ENCODE measurements at regions not wholly inside any gene's neighbourhood (a gene's known extent, or its start where the extent isn't known, plus 50 kb on each side); places are given as distances from the start of the nearest gene placed in this dataset.
"Not testable (repeated sequence)": the region's sequence is repeated elsewhere in the genome, so short reads cannot be mapped to it uniquely, and the experiment has no call there.

DNA sequence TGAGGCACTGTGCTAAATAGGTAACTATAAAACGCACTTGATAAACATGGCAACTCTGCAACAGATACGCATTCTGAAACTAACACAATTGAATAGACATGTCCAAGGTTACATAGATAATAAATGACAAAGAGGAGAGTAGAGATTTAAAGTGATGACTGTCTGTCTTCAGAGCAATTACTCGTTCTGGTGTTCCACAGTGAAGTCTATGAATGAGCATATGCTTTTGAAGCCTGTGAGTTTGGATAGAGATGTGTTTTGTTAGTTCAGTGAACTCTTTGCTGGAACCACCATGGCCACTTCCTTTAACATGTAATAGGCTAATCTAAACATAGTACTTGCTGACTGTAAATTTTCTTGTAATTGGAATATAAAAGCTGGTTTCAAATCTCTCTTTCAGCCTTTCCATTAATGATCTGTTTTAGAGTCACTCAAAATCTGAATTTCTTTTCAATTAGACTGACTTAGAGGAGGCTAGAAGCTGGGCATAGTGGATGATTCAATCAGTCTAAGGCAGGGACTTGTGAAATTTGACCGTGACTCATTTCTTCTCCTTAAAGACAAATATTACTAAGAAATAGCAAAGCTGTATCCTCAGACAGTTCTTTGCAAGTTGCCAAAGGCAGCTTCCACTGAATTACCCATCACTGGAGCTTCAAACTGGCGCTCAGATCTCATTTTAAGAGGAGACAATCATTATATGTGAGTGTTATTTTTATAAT lies 1130.1 kb upstream of the CELF4 start:
- DNase-seq (ENCODE audit: low read depth in 4 of 4, low spot score in 2 of 4), result no peak

DNA sequence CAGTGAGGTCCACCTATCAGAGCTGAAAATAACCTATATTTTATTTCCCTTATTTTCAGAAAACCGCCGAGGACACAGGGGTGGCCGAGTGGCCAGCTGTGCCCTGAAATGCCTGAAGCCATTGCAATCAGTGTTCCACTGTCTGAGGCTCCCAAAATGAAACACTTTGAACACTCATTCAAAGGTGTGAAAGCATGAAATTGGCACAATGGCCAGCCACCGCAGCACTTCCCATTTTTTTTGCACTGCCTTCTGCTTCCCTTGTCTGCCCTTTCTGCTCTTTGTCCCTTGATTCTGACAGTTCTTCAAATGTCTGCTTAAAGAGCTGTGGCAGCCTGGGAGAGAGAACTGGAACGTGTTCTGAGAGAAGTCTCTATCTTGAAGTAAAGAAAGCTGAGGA lies 1127.5 kb upstream of the CELF4 start:
- DNase-seq (ENCODE audit: low read depth in 4 of 4, low spot score in 2 of 4), result no peak

DNA sequence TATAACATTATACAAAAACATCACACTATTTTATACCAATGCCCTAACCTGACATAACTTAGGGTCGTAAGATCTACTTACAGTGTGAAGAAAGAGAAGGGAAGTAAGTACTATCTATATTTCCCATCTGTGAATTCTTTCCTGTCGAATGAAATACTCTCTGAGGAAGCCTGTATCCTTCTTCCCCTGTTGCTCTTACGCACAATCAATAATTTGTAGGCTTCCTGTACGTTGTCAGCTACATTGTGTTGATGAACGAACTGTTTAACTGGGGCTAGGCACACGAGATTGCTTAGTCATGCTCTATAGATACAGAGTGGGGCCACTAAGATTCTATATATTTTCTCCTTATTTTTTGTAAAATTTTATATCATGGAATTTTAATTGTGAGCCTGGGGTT lies 1125.0 kb upstream of the CELF4 start:
- no peak for DNase-seq (ENCODE audit: low read depth in 4 of 4, low spot score in 2 of 4)

DNA sequence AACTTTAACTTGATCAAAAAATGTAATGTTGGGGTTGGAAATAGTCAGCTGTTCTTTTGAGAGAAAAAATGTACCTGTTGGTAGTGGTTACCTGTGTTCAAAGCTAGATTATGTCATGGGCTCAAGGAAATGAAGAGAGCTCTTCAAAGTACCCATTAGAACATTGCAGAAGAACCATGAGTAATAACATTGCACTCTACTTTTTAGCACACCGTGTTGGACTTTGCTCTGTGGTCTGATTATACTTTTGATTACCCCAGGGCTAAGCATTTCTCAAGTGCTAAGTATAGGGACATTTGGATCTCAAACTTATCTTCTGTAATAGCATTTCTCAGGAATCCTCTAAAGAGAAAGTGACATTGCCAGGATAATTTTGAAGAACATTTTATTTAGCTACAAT lies 1122.8 kb upstream of the CELF4 start:
- no peak for DNase-seq (ENCODE audit: low read depth in 4 of 4, low spot score in 2 of 4)

DNA sequence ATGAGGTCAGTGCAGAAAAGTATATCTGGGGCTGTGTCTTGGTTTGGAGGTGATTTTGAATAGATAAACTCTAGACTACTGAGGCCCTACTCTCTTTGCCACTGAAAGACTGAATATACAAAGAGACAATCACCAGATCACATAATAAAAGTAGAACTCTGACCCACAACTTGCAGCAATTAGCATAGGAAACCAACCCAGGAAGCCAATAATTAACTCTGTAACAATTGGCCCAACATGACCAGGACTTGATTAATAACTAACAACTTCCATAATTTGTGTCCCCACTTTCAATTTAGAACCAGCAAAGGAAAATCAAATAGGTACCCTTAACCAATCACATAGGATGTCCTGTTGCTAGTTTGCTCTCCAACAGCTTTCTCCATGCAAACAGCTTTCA lies 1104.9 kb upstream of the CELF4 start:
- no peak for DNase-seq (ENCODE audit: low read depth in 4 of 4, low spot score in 2 of 4)

DNA sequence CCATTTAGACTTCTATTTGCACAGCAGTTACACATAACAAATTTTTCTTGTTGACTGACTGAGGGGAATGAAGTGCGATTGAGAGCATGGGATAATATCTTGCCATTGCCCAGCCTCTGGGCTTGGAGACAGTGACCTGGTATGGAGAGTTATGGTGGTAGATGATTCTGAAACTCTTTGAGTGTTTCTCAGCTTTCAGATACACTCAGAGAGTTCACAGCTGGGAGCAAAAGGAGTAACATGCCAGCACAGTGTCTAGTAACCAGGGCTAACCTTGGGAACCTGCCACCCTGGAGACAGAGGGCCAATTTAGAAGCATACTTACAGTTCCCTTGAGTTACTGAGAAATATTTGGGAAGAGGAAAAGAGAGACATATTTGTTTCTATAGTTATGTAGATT lies 1099.3 kb upstream of the CELF4 start:
- no peak for DNase-seq (ENCODE audit: low read depth in 4 of 4, low spot score in 2 of 4)

DNA sequence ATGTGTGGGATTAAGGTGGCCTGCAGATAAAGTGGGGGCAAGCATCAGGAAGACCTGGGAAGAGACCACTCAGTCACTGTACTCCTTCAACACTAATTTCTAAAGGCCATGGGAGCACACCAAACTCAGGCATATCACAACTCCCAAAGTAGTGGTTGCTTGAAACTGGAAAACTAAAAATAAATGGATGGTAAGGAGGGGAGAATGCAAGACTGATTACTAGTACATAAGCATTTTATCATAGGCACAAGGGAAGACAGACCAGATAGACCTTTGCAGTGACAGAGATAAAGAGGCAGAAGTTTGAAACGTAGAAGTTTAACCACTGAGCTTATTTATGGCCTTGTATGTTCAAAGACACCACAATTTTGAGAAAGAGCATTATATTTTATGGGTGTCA lies 1098.1 kb upstream of the CELF4 start:
- DNase-seq (ENCODE audit: low read depth in 4 of 4, low spot score in 2 of 4), result no peak

DNA sequence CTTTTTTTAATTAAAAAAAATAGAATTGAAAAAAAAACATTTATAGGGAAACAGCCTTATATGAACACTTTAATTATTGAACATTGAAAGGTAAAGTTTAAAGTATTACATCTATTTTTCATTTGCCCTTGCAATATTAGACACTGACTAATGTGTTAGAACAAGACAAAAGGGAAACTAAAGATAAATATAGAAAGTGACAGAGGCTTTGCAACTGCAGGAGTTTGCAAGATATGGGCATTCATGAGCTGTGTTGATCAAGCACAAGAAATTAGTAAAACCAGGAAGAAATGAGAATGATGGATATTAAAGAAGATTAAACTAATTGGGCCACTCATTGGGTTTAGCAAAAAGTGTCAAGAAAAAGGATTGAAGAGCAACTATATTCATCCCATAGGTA lies 1097.7 kb upstream of the CELF4 start:
- DNase-seq (ENCODE audit: low read depth in 4 of 4, low spot score in 2 of 4), result no peak

DNA sequence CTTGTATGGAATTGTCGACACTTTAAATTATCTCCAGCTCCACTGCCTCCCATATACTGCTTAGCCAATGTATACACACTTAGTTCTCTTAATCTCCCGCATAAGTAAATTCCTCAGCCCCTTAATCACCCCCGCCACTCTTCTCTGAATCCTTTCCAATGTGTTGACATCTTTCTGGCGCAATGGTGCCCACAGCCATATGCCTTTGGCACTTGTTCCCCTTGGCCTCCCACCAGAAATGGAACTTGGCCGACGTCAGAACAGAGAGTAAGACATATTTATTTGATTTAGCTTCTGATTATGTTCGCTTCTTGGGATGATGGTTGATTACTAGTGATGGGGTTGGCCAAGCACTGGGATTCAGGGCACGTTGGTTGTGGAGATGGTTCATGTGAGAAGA lies 1089.3 kb upstream of the CELF4 start:
- DNase-seq (ENCODE audit: low read depth in 4 of 4, low spot score in 2 of 4), result no peak

DNA sequence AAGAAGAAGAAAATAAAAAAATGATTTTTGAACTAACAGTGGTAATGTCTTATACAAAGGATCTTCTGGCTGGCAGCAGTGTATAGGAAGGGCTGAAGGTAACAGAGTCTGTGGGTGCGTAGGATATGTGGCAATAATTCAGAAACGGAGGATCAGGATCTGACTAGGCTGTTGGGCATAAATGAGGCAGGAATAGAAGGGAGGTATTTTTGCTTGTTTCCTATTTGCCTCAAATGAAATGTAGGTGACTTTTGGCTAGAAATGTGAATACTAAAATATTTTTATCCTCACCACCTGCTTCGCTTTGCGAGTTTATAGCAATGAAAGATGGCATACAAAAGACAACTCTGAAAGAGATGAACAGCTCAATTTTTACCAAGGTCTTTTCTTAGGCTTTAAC lies 1086.1 kb upstream of the CELF4 start:
- DNase-seq (ENCODE audit: low read depth in 4 of 4, low spot score in 2 of 4), result no peak

DNA sequence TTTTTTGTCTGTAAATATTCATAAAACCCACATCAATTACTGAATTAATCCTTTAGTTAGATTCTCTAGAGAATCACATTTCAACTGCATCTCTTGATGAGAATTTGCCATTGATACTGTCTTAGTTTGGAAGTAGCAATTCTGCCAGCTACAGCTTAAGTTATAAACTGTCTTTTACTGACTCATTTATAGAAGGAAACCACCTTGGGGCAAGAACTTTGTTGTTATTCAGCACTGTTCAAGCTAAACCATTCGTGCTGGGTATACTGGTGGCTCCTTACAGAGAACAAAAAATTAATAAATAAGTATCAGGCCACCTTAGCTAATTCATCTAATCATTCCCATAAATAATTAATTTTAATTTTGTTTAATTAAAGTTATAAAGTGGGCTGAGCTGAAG lies 1082.6 kb upstream of the CELF4 start:
- DNase-seq (ENCODE audit: low read depth in 4 of 4, low spot score in 2 of 4), result no peak

DNA sequence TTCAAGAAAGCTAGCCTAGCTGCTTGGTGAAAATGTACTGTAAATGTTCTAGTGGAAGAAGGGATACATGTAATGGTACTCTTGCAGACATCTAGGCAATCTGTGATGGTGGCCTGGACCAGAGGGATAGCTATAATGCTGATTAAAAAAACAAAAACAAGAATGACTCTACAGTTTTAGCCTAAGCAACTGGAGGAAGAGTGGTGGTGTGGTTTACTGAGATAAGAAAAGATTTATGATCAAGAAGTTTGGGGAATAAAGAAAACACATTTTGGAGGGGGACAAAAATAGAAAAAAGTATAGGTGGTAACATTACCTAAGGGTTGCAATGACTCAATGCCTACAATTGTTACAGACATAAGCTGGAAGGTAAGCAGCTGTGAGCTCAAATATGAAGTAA lies 1080.7 kb upstream of the CELF4 start:
- DNase-seq (ENCODE audit: low read depth in 4 of 4, low spot score in 2 of 4), result no peak

DNA sequence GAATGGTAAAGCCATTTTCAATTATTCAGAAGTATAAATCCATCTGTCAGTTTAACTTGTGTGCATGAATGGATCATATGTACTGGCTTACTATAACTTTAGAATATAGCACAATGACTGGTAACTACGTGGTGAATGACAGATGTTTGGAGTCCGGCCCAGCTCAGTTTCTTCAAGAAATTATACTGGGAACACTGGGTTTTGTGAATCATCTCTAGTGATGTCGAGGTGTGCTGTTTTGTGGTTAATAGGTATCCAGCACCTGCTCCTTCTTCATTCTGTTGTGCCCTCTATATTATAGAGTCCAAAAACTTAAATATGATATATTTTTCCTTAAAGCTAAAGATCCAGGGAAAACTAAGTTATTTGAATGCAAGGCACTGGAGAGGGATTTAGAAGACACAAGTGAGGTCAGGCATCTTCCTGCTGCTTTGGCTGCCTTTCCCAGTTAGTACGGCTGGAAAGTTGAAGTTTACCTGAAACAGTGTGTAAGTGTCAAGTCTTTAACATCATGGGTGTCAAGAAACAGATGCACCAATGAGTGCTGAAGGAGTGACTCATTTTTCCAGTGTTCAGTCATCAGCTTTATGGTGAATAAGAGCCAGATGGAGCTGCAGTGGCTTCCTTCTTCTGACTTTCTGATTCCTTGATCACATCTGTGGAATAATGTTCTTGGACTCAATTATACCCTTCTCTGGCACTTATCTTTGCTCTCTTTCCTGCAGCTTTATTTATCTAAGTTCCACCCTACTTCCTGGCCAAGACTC lies 1079.5 kb upstream of the CELF4 start:
- no peak for DNase-seq (ENCODE audit: low read depth in 4 of 4, low spot score in 2 of 4)

DNA sequence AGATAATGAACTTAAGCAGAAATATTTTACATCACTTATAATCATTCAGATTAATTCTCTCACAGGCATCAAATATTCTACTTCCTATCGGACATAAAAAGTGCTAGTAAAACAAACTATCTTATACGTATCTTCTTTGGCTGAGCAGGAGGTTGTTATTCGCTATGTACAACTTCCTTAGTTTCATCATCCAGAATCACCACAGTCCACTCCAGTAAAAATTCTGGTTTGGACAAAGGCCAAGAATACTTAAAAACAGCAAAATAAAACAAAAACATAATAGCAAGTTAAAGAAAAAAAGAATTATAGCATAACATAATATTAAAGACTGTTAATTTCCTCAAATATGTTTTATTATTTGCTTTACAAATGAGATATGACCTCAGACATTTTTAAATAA lies 1077.1 kb upstream of the CELF4 start:
- no peak for DNase-seq (ENCODE audit: low read depth in 4 of 4, low spot score in 2 of 4)

DNA sequence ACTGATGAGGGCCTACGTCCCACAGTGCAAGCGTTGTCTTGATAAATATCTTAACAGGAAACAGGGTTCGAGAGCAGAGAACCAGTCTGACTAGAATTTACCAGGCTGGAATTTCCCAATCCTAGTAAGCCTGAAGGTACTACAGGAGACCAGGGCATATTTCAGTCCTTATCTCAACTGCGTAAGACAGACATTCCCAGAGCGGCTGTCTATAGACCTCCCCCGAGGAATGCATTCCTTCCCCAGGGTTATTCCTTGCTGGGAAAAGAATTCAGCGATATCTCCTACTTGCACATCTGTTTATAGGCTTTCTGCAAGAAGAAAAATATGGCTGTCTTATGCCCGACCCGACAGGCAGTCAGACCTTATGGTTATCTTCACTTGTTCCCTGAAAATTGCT lies 1074.1 kb upstream of the CELF4 start:
- DNase-seq (ENCODE audit: low read depth in 4 of 4, low spot score in 2 of 4), result not testable (repeated sequence)

DNA sequence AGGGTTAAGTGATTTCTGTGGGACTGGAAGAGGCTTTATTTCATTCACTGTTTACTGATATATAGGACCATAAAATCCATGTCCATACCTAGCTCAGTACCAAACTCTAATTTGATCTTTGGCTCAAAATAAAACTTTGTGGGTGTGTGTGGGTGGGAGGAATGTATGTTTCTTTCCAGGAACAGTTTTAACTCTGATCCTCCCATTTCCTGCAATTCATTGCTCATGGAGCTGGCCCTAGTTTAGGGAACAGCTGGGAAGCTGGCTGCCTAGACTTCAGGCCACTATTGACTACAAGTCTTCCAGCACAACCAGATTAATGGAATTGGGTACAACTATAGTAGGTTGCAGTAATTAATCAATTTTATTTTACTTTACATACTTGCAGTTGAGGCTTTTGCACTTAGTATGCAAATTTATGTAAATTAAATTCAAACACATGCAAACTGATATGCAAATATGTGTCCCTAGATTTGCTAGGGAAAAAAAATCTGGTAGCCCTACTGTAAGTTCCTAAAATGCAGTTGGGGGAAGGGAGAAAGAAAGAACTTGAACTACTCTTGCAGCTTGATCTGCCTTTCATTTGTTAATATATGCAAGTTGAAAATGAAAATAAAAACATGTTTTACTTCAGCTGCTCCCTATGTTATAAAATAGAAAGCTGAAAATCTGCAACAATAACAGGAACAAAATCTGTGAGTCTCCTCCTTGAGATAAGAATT lies 1070.3 kb upstream of the CELF4 start:
- DNase-seq (ENCODE audit: low read depth in 4 of 4, low spot score in 2 of 4), result peak in 3 of 4 donors; percentile 14 to 27 (median 21)

DNA sequence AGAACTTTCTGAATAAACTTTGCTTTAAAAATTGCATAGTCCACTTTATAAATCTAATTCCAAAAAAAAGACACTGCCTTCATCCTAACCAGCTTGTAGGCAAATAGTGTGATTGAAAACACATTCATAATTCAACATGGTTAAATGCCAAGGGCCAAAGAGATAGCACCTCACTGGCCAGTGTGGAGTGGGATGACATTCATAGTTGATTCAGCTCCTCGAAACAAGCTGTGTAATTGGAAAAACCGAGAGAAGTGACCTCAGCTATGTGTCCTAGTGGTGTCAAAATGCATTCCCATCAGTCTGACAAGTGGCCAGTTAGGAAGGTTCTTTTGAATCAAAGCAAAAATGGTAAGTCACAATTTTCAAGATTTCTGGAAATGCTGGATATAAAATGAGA lies 1068.5 kb upstream of the CELF4 start:
- DNase-seq (ENCODE audit: low read depth in 4 of 4, low spot score in 2 of 4), result no peak

DNA sequence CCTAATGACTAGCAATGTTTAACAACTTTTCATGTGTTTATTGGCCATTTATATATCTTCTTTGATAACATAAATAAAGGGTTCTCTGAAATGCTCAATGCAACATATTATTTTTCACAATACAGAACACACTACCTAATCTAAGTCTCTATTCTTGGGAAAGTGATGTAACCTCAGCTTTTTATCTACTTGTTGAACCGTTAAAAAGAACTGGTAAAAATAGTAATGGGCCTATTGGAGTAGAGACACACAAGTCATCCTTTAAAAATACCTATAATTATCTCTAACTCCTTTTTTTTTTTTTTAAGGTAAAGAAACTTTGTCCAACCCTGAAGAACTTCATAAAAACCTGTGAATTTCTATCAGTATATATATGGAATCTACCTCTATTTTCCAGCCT lies 1067.7 kb upstream of the CELF4 start:
- DNase-seq (ENCODE audit: low read depth in 4 of 4, low spot score in 2 of 4), result no peak

DNA sequence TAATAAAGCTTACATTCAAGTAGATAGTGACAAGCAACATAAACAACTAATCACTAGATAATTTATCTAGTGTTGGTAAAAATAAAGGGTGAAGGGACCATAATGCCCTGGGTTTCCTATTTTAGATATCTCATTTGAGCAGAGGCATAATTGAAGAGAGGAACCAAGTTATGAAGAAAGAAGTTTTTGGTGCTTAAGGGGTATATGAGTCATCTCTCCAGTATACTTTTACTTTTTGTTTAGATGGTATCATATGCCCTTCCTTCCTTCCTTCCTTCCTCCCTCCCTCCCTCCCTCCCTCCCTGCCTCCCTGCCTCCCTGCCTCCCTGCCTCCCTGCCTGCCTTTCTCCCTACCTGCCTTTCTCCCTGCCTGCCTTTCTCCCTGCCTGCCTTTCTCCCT lies 1053.5 kb upstream of the CELF4 start:
- no peak for DNase-seq (ENCODE audit: low read depth in 4 of 4, low spot score in 2 of 4)

DNA sequence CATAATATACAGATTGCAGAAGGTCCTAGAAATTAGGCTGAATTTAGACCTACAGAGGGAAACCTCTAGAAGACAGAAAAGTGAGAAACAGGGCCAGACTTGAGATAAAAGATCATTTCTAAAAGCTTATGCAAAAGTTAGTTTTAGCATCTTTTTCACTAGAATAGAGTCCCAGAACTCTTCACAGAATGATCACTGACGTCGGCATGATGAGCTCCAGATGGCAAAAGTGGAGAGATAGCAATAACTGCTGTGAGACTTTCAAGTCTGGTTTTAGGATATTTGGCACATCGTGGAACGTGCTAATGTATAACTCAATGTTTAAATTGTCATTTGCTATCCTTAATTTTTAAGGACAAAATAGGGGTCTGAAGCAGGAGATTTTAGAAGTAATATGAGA lies 1050.7 kb upstream of the CELF4 start:
- no peak for DNase-seq (ENCODE audit: low read depth in 4 of 4, low spot score in 2 of 4)

DNA sequence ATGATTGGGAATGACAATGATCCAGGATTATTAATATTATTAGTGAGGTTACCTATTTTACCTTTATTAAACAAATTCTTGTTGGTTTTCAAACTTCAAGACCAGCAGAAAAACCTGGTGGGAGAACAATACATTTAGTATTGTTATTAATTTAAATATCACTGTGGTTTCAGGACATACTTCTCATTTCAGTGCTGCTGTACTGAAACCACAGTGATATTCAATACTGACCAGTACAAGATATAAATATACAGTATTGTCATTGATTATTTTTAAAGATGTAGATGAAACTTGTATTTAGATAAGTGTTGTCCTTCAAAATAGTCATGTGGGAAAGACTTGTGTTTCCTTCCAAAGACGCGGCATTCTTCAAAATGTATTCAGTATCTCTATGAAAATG lies 1047.3 kb upstream of the CELF4 start:
- no peak for DNase-seq (ENCODE audit: low read depth in 4 of 4, low spot score in 2 of 4)

All from left renal cortex interstitium (tissue), 4 donors.